SK-N-SH treated with all-trans-retinoic acid at 6 μM for 48 hours (cell line): ENCODE measurements at regions not wholly inside any gene's neighbourhood (a gene's known extent, or its start where the extent isn't known, plus 50 kb on each side); places are given as distances from the start of the nearest gene placed in this dataset.

Experiments
- ATAC-seq: fragments of 200-7000 bp; cut with Tn5 transposase; 3 replicates; pipeline ENCODE4 v1.9.1; 2020; ENCODE audit warnings: mild to moderate bottlenecking, moderate library complexity
- ARNTL ChIP-seq: fragments of 450-650 bp; formaldehyde crosslinking; IDR thresholded peaks from 2 replicates; pipeline ENCODE4 v1.5.0; 2020; ENCODE audit warnings: low read depth, mild to moderate bottlenecking, moderate library complexity, borderline replicate concordance
- BACH2 ChIP-seq: fragments of 250-450 bp; sonication (Bioruptor Pico); IDR thresholded peaks from 2 replicates; pipeline ENCODE4 v1.9.0; 2021; ENCODE audit warnings: mild to moderate bottlenecking, borderline replicate concordance
- CSDC2 ChIP-seq: fragments of 250-450 bp; sonication (Bioruptor Pico); IDR thresholded peaks from 2 replicates; pipeline ENCODE4 v1.5.0; 2020; ENCODE audit warnings: mild to moderate bottlenecking, moderate library complexity
- CSRNP3 ChIP-seq: fragments of 250-450 bp; sonication (Bioruptor Pico); IDR thresholded peaks from 2 replicates; pipeline ENCODE4 v1.5.1; 2021; ENCODE audit warnings: mild to moderate bottlenecking, moderate library complexity
- ESRRG ChIP-seq: fragments of 250-450 bp; sonication (Bioruptor Pico); IDR thresholded peaks from 2 replicates; pipeline ENCODE4 v1.6.1; 2021; ENCODE audit warnings: mild to moderate bottlenecking
- GLIS3 ChIP-seq: fragments of 250-450 bp; sonication (Bioruptor Pico); IDR thresholded peaks from 2 replicates; pipeline ENCODE4 v1.5.0; 2020; ENCODE audit warnings: mild to moderate bottlenecking, moderate library complexity
- ISL1 ChIP-seq: fragments of 250-450 bp; sonication (Bioruptor Pico); IDR thresholded peaks from 2 replicates; pipeline ENCODE4 v2.1.2; 2022; ENCODE audit warnings: mild to moderate bottlenecking, moderate library complexity
- OSR1 ChIP-seq: fragments of 250-450 bp; sonication (Bioruptor Pico); IDR thresholded peaks from 2 replicates; pipeline ENCODE4 v1.8.0; 2022; ENCODE audit warnings: moderate library complexity, mild to moderate bottlenecking, inconsistent platforms
- PATZ1 ChIP-seq: fragments of 250-450 bp; sonication (Bioruptor Pico); IDR thresholded peaks from 2 replicates; pipeline ENCODE4 v1.8.0; 2020; ENCODE audit warnings: mild to moderate bottlenecking, moderate library complexity, borderline replicate concordance
- RARB ChIP-seq: fragments of 250-450 bp; sonication (Bioruptor Pico); IDR thresholded peaks from 2 replicates; pipeline ENCODE4 v1.8.0; 2021; ENCODE audit warnings: mild to moderate bottlenecking, moderate library complexity
- SNAI2 ChIP-seq: fragments of 250-450 bp; sonication (Bioruptor Pico); IDR thresholded peaks from 2 replicates; pipeline ENCODE4 v1.5.0; 2020; ENCODE audit warnings: mild to moderate bottlenecking, moderate library complexity
- TCF4 ChIP-seq: fragments of 250-450 bp; sonication (Bioruptor Pico); IDR thresholded peaks from 2 replicates; pipeline ENCODE4 v1.8.0; 2021; ENCODE audit warnings: mild to moderate bottlenecking, moderate library complexity, borderline replicate concordance
- TOX ChIP-seq: fragments of 250-450 bp; sonication (Bioruptor Pico); IDR thresholded peaks from 2 replicates; pipeline ENCODE4 v1.8.0; 2021; ENCODE audit warnings: mild to moderate bottlenecking, moderate library complexity, borderline replicate concordance
- ZC3H10 ChIP-seq: fragments of 250-450 bp; sonication (Bioruptor Pico); IDR thresholded peaks from 2 replicates; pipeline ENCODE4 v1.5.1; 2021; ENCODE audit warnings: mild to moderate bottlenecking, moderate library complexity
- ZFP30 ChIP-seq: fragments of 450-650 bp; formaldehyde crosslinking; IDR thresholded peaks from 2 replicates; pipeline ENCODE4 v1.5.0; 2022; ENCODE audit warnings: mild to moderate bottlenecking, moderate library complexity
- ZNF565 ChIP-seq: fragments of 450-650 bp; formaldehyde crosslinking; conservative IDR thresholded peaks from 2 replicates; pipeline ENCODE4 v1.5.0; 2020; ENCODE audit warnings: low read depth, mild to moderate bottlenecking, moderate library complexity
- ZNF70 ChIP-seq: fragments of 450-650 bp; formaldehyde crosslinking; IDR thresholded peaks from 2 replicates; pipeline ENCODE4 v1.5.0; 2020; ENCODE audit warnings: mild to moderate bottlenecking, moderate library complexity
- ZNF8 ChIP-seq: fragments of 450-650 bp; formaldehyde crosslinking; IDR thresholded peaks from 2 replicates; pipeline ENCODE4 v1.5.0; 2020; ENCODE audit warnings: mild to moderate bottlenecking, moderate library complexity
- TF ChIP-seq, protein P1 (sequence below): fragments of 250-450 bp; sonication (Bioruptor Pico); IDR thresholded peaks from 2 replicates; pipeline ENCODE4 v1.8.0; 2021; ENCODE audit warnings: low read depth, mild to moderate bottlenecking, moderate library complexity, borderline replicate concordance
- TF ChIP-seq, protein P2 (sequence below): fragments of 250-450 bp; sonication (Bioruptor Pico); IDR thresholded peaks from 2 replicates; pipeline ENCODE4 v1.5.0; 2020; ENCODE audit warnings: mild to moderate bottlenecking, moderate library complexity

GRCh38 chr17:45628019-45628418 lies 137.5 kb upstream of the PLEKHM1 start:
- ATAC-seq, result no peak
- TF ChIP-seq ZNF70 (CRISPR knock-in tag) (no peak), BACH2 (CRISPR knock-in tag) (no peak), GLIS3 (CRISPR knock-in tag) (no peak), OSR1 (no peak), ZNF8 (CRISPR knock-in tag) (no peak), ZNF565 (CRISPR knock-in tag) (no peak), ZFP30 (CRISPR knock-in tag) (no peak), ARNTL (CRISPR knock-in tag) (no peak), CSRNP3 (CRISPR knock-in tag) (no peak), ESRRG (CRISPR knock-in tag) (no peak), ISL1 (CRISPR knock-in tag) (no peak), SNAI2 (CRISPR knock-in tag) (no peak), CSDC2 (CRISPR knock-in tag) (no peak), ZC3H10 (CRISPR knock-in tag) (no peak), PATZ1 (CRISPR knock-in tag) (no peak)
- TF ChIP-seq, protein P1, sequence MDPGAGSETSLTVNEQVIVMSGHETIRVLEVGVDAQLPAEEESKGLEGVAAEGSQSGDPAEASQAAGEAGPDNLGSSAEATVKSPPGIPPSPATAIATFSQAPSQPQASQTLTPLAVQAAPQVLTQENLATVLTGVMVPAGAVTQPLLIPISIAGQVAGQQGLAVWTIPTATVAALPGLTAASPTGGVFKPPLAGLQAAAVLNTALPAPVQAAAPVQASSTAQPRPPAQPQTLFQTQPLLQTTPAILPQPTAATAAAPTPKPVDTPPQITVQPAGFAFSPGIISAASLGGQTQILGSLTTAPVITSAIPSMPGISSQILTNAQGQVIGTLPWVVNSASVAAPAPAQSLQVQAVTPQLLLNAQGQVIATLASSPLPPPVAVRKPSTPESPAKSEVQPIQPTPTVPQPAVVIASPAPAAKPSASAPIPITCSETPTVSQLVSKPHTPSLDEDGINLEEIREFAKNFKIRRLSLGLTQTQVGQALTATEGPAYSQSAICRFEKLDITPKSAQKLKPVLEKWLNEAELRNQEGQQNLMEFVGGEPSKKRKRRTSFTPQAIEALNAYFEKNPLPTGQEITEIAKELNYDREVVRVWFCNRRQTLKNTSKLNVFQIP, result no peak
- TF ChIP-seq, protein P2, sequence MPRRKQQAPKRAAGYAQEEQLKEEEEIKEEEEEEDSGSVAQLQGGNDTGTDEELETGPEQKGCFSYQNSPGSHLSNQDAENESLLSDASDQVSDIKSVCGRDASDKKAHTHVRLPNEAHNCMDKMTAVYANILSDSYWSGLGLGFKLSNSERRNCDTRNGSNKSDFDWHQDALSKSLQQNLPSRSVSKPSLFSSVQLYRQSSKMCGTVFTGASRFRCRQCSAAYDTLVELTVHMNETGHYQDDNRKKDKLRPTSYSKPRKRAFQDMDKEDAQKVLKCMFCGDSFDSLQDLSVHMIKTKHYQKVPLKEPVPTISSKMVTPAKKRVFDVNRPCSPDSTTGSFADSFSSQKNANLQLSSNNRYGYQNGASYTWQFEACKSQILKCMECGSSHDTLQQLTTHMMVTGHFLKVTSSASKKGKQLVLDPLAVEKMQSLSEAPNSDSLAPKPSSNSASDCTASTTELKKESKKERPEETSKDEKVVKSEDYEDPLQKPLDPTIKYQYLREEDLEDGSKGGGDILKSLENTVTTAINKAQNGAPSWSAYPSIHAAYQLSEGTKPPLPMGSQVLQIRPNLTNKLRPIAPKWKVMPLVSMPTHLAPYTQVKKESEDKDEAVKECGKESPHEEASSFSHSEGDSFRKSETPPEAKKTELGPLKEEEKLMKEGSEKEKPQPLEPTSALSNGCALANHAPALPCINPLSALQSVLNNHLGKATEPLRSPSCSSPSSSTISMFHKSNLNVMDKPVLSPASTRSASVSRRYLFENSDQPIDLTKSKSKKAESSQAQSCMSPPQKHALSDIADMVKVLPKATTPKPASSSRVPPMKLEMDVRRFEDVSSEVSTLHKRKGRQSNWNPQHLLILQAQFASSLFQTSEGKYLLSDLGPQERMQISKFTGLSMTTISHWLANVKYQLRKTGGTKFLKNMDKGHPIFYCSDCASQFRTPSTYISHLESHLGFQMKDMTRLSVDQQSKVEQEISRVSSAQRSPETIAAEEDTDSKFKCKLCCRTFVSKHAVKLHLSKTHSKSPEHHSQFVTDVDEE (CRISPR knock-in tag), result no peak

DNA sequence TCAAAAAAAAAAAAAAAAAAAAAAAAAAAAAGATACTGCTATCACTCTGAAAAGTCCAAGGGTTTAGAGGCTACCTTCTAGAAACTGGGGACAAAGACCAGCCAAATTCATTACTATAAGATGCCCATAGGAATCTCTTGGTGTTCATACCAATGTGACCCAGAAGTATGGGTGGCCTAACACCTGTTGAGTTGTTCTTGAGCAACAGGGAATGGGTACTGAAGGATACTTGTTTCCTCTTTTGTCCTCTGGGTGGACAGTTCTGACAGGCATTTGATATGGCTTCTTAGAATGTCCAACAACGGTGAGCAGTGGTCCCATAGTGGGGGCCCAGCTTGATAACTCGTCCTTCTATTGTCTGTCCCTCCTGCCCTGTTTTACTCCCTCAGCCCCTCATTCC lies 141.4 kb upstream of the PLEKHM1 start:
- no peak for ATAC-seq
- TF ChIP-seq OSR1, result no peak
- TF ChIP-seq TOX (CRISPR knock-in tag), result no peak
- TF ChIP-seq CSDC2 (CRISPR knock-in tag), result no peak
- TF ChIP-seq ZC3H10 (CRISPR knock-in tag), result no peak
- TF ChIP-seq BACH2 (CRISPR knock-in tag), result no peak
- no peak for TF ChIP-seq ARNTL (CRISPR knock-in tag)
- TF ChIP-seq, protein P2 (CRISPR knock-in tag), result no peak
- TF ChIP-seq ISL1 (CRISPR knock-in tag), result no peak
- TF ChIP-seq TCF4, result no peak
- TF ChIP-seq SNAI2 (CRISPR knock-in tag), result no peak
- TF ChIP-seq RARB (CRISPR knock-in tag), result no peak
- TF ChIP-seq, protein P1, result no peak
